ENCODE measurements at regions not wholly inside any gene's neighbourhood (a gene's known extent, or its start where the extent isn't known, plus 50 kb on each side); places are given as distances from the start of the nearest gene placed in this dataset.

DNA sequence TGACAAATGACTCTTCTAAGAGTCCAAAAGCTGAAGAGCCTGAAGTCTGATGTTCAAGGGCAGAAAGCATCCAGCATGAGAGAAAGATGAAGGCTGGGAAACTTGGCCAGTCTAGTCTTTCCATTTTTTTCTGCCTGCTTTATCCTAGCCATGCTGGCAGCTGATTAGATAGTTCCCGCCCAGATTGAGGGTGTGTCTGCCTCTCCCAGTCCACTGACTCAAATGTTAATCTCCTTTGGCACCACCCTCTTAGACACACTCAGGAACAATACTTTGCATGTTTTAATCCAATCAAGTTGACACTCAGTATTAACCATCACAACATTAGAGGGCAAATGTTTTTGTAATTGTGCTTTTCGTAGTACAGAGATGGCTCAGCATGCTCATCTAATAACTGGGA lies 267.5 kb upstream of the KLHL1 start:
- TF ChIP-seq EZH2 (IDR thresholded peaks at IDR 0.05) (no peak), POLR2AphosphoS5 (IDR thresholded peaks at IDR 0.05; ENCODE audit: borderline replicate concordance, low read depth, low read length) (no peak), FOXP2 (optimal IDR thresholded peaks at IDR 0.05; ENCODE audit: control extremely low read depth, extremely low read length, insufficient read depth) (no peak)

All from SK-N-MC (cell line).